WTC11 (cell line): ENCODE measurements at regions not wholly inside any gene's neighbourhood (a gene's known extent, or its start where the extent isn't known, plus 50 kb on each side); places are given as distances from the start of the nearest gene placed in this dataset.

Experiments
- ATAC-seq: fragments of 200-7000 bp; cut with Tn5 transposase; 2 replicates; pipeline ENCODE4 v1.10.0; 2021; ENCODE audit warnings: mild to moderate bottlenecking, moderate library complexity
- CTCF ChIA-PET: fragments of 300-600 bp; sonication (Branson Sonifier 250); formaldehyde crosslinking; loops from one replicate; lab custom pipeline; 2021; ENCODE audit warnings: antibody characterized with exemption; lab: Charles Lee
- POLR2A ChIA-PET: fragments of 350-600 bp; sonication (Branson Sonifier 250); formaldehyde crosslinking; loops from one replicate; lab custom pipeline; 2021; ENCODE audit warnings: antibody characterized with exemption; lab: Charles Lee
- DNase-seq: peaks from one replicate; pipeline ENCODE4 v3.0.0; 2021; ENCODE audit warnings: low spot score
- H3K27ac Mint-ChIP-seq: 2 replicates; pipeline ENCODE4 v1.8.0; 2021; ENCODE audit warnings: mixed read lengths
- H3K27me3 Mint-ChIP-seq: 2 replicates; pipeline ENCODE4 v1.8.0; 2021; ENCODE audit warnings: low read depth, mild to moderate bottlenecking, moderate library complexity, mixed read lengths
- H3K36me3 Mint-ChIP-seq: 2 replicates; pipeline ENCODE4 v1.8.0; 2021; ENCODE audit warnings: mixed read lengths
- H3K4me1 Mint-ChIP-seq: 2 replicates; pipeline ENCODE4 v1.8.0; 2022; ENCODE audit warnings: mixed read lengths
- H3K4me3 Mint-ChIP-seq: 2 replicates; pipeline ENCODE4 v1.8.0; 2021; ENCODE audit warnings: mild to moderate bottlenecking, moderate library complexity, mixed read lengths
- H3K9me3 Mint-ChIP-seq: 2 replicates; pipeline ENCODE4 v1.8.0; 2021; ENCODE audit warnings: mixed read lengths
- ATF1 ChIP-seq: sonication (generic); formaldehyde crosslinking; IDR thresholded peaks from 2 replicates; pipeline ENCODE4 v1.8.1; 2023; ENCODE audit warnings: mild to moderate bottlenecking, moderate library complexity, missing genetic modification reagents
- CBFB ChIP-seq: sonication (generic); formaldehyde crosslinking; IDR thresholded peaks from 2 replicates; pipeline ENCODE4 v1.8.1; 2022; ENCODE audit warnings: mild to moderate bottlenecking, low read depth, missing genetic modification reagents
- FOXJ3 ChIP-seq: sonication (generic); formaldehyde crosslinking; IDR thresholded peaks from 2 replicates; pipeline ENCODE4 v1.9.0; 2021; ENCODE audit warnings: missing genetic modification reagents, mild to moderate bottlenecking, borderline replicate concordance
- JUN ChIP-seq: sonication (generic); formaldehyde crosslinking; IDR thresholded peaks from 2 replicates; pipeline ENCODE4 v1.8.0; 2023; ENCODE audit warnings: mild to moderate bottlenecking, missing genetic modification reagents
- KAT7 ChIP-seq: sonication (generic); formaldehyde crosslinking; IDR thresholded peaks from 2 replicates; pipeline ENCODE4 v1.8.1; 2023; ENCODE audit warnings: missing genetic modification reagents, mild to moderate bottlenecking, borderline replicate concordance
- NFYB ChIP-seq: sonication (generic); formaldehyde crosslinking; conservative IDR thresholded peaks from 2 replicates; pipeline ENCODE4 v1.8.0; 2022; ENCODE audit warnings: low read depth, missing genetic modification reagents
- NR1H2 ChIP-seq: sonication (generic); formaldehyde crosslinking; IDR thresholded peaks from 2 replicates; pipeline ENCODE4 v1.9.0; 2021; ENCODE audit warnings: mild to moderate bottlenecking, moderate library complexity, missing genetic modification reagents
- NR2C2 ChIP-seq: sonication (generic); formaldehyde crosslinking; IDR thresholded peaks from 2 replicates; pipeline ENCODE4 v1.8.0; 2022; ENCODE audit warnings: mild to moderate bottlenecking, missing genetic modification reagents
- OVOL2 ChIP-seq: fragments of 250-450 bp; sonication (Bioruptor Pico); IDR thresholded peaks from 2 replicates; pipeline ENCODE4 v1.9.0; 2021; ENCODE audit warnings: mild to moderate bottlenecking, borderline replicate concordance
- RORB ChIP-seq: fragments of 250-450 bp; sonication (Bioruptor Pico); IDR thresholded peaks from 2 replicates; pipeline ENCODE4 v1.9.0; 2021; ENCODE audit warnings: mild to moderate bottlenecking
- SOX15 ChIP-seq: fragments of 250-450 bp; sonication (Bioruptor Pico); IDR thresholded peaks from 2 replicates; pipeline ENCODE4 v1.9.0; 2021; ENCODE audit warnings: mild to moderate bottlenecking
- SP1 ChIP-seq: sonication (generic); formaldehyde crosslinking; conservative IDR thresholded peaks from 2 replicates; pipeline ENCODE4 v1.8.1; 2022; ENCODE audit warnings: missing genetic modification reagents
- TCF7 ChIP-seq: sonication (generic); formaldehyde crosslinking; IDR thresholded peaks from 2 replicates; pipeline ENCODE4 v1.8.0; 2022; ENCODE audit warnings: mild to moderate bottlenecking, low read depth, missing genetic modification reagents, moderate library complexity
- TP53 ChIP-seq: sonication (generic); formaldehyde crosslinking; IDR thresholded peaks from 2 replicates; pipeline ENCODE4 v1.8.1; 2023; ENCODE audit warnings: mild to moderate bottlenecking, missing genetic modification reagents
- ZNF232 ChIP-seq: sonication (generic); formaldehyde crosslinking; IDR thresholded peaks from 2 replicates; pipeline ENCODE4 v1.8.0; 2022; ENCODE audit warnings: mild to moderate bottlenecking, missing genetic modification reagents
- ZNF416 ChIP-seq: fragments of 250-450 bp; sonication (Bioruptor Pico); IDR thresholded peaks from 2 replicates; pipeline ENCODE4 v1.9.0; 2021; ENCODE audit warnings: mild to moderate bottlenecking, inconsistent platforms
- TF ChIP-seq, protein P1 (sequence below): sonication (generic); formaldehyde crosslinking; IDR thresholded peaks from 2 replicates; pipeline ENCODE4 v1.8.0; 2022; ENCODE audit warnings: mild to moderate bottlenecking, missing genetic modification reagents
- TF ChIP-seq, protein P2 (sequence below): fragments of 250-450 bp; sonication (Bioruptor Pico); IDR thresholded peaks from 2 replicates; pipeline ENCODE4 v1.9.0; 2021; ENCODE audit warnings: moderate library complexity, mild to moderate bottlenecking, inconsistent platforms, borderline replicate concordance
- TF ChIP-seq, protein P3 (sequence below): fragments of 250-450 bp; sonication (Bioruptor Pico); IDR thresholded peaks from 2 replicates; pipeline ENCODE4 v1.8.0; 2021; ENCODE audit warnings: mild to moderate bottlenecking
- TF ChIP-seq, protein P4 (sequence below): sonication (generic); formaldehyde crosslinking; IDR thresholded peaks from 2 replicates; pipeline ENCODE4 v1.8.1; 2022; ENCODE audit warnings: mild to moderate bottlenecking, moderate library complexity, missing genetic modification reagents
- TF ChIP-seq, protein P5 (sequence below): sonication (generic); formaldehyde crosslinking; IDR thresholded peaks from 2 replicates; pipeline ENCODE4 v1.8.1; 2022; ENCODE audit warnings: mild to moderate bottlenecking, missing genetic modification reagents, moderate library complexity, borderline replicate concordance
- TF ChIP-seq, protein P6 (sequence below): sonication (generic); formaldehyde crosslinking; IDR thresholded peaks from 2 replicates; pipeline ENCODE4 v1.8.0; 2022; ENCODE audit warnings: mild to moderate bottlenecking, missing genetic modification reagents
- TF ChIP-seq, protein P7 (sequence below): fragments of 250-450 bp; sonication (Bioruptor Pico); IDR thresholded peaks from 2 replicates; pipeline ENCODE4 v2.1.2; 2022; ENCODE audit warnings: mild to moderate bottlenecking, moderate library complexity
- TF ChIP-seq, protein P8 (sequence below): sonication (generic); formaldehyde crosslinking; IDR thresholded peaks from 2 replicates; pipeline ENCODE4 v1.8.1; 2022; ENCODE audit warnings: low read depth, missing genetic modification reagents, borderline replicate concordance

DNA sequence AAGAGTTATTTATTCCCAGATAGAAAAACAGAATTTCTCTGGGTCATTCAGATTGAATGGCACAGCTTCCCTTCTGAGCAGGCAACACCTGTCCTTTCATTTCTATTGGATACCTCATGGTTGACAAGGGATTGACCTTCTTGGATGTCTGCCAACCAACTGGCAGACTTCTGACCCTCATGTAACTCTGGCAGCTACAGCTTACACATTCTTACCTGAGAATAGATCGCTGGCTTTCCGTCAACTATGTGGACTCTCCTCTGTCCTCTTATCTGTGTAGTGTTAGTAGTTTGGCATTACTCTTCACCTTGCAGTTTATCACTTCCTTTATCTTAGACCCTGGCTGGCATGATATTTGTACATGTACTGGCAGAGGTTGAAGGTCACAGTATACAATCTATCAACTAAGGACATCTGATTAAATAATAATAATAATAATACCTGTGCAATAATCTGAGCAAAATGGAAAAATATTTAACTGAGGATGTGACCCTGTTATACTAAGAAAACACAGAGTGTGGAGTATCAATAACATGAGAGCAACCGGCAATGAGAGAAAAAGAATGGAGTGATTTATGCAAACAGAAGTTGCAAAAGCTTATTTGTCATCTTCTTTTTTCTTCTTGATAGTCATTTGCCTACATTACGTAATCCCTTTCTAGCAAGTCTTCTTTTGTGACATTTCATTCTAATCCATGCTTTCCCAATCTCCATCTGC, 1118.2 kb downstream of the ARAP2 start:
- DNase-seq (no peak), ATAC-seq (no peak)
- Mint-ChIP-seq H3K27ac (no peak overlapping the region), H3K36me3 (no peaks in the 10 kb centered on the region), H3K27me3 (no peaks in the 10 kb centered on the region), H3K4me1 (no peaks in the 10 kb centered on the region), H3K4me3 (no peak overlapping the region), H3K9me3 (peaks cover 8% of the 10 kb centered on the region)
- POLR2A ChIA-PET, result no interaction called here
- TF ChIP-seq ATF1 (CRISPR knock-in tag), result no peak
- TF ChIP-seq, protein P1, sequence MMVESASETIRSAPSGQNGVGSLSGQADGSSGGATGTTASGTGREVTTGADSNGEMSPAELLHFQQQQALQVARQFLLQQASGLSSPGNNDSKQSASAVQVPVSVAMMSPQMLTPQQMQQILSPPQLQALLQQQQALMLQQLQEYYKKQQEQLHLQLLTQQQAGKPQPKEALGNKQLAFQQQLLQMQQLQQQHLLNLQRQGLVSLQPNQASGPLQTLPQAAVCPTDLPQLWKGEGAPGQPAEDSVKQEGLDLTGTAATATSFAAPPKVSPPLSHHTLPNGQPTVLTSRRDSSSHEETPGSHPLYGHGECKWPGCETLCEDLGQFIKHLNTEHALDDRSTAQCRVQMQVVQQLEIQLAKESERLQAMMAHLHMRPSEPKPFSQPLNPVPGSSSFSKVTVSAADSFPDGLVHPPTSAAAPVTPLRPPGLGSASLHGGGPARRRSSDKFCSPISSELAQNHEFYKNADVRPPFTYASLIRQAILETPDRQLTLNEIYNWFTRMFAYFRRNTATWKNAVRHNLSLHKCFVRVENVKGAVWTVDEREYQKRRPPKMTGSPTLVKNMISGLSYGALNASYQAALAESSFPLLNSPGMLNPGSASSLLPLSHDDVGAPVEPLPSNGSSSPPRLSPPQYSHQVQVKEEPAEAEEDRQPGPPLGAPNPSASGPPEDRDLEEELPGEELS (CRISPR knock-in tag), result no peak
- no peak for TF ChIP-seq OVOL2 (CRISPR knock-in tag)
- TF ChIP-seq, protein P2, sequence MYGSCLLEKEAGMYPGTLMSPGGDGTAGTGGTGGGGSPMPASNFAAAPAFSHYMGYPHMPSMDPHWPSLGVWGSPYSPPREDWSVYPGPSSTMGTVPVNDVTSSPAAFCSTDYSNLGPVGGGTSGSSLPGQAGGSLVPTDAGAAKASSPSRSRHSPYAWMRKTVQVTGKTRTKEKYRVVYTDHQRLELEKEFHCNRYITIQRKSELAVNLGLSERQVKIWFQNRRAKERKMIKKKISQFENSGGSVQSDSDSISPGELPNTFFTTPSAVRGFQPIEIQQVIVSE (CRISPR knock-in tag), result no peak
- no peak for TF ChIP-seq KAT7 (CRISPR knock-in tag)
- TF ChIP-seq ZNF232 (CRISPR knock-in tag), result no peak
- TF ChIP-seq SOX15 (CRISPR knock-in tag), result no peak
- TF ChIP-seq NFYB (CRISPR knock-in tag), result no peak
- no peak for TF ChIP-seq CBFB (CRISPR knock-in tag)
- TF ChIP-seq TP53 (CRISPR knock-in tag), result no peak
- TF ChIP-seq, protein P3, sequence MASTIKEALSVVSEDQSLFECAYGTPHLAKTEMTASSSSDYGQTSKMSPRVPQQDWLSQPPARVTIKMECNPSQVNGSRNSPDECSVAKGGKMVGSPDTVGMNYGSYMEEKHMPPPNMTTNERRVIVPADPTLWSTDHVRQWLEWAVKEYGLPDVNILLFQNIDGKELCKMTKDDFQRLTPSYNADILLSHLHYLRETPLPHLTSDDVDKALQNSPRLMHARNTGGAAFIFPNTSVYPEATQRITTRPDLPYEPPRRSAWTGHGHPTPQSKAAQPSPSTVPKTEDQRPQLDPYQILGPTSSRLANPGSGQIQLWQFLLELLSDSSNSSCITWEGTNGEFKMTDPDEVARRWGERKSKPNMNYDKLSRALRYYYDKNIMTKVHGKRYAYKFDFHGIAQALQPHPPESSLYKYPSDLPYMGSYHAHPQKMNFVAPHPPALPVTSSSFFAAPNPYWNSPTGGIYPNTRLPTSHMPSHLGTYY (CRISPR knock-in tag), result no peak
- TF ChIP-seq NR1H2, result no peak
- TF ChIP-seq, protein P4, sequence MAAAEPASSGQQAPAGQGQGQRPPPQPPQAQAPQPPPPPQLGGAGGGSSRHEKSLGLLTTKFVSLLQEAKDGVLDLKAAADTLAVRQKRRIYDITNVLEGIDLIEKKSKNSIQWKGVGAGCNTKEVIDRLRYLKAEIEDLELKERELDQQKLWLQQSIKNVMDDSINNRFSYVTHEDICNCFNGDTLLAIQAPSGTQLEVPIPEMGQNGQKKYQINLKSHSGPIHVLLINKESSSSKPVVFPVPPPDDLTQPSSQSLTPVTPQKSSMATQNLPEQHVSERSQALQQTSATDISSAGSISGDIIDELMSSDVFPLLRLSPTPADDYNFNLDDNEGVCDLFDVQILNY (CRISPR knock-in tag), result no peak
- TF ChIP-seq, protein P5, sequence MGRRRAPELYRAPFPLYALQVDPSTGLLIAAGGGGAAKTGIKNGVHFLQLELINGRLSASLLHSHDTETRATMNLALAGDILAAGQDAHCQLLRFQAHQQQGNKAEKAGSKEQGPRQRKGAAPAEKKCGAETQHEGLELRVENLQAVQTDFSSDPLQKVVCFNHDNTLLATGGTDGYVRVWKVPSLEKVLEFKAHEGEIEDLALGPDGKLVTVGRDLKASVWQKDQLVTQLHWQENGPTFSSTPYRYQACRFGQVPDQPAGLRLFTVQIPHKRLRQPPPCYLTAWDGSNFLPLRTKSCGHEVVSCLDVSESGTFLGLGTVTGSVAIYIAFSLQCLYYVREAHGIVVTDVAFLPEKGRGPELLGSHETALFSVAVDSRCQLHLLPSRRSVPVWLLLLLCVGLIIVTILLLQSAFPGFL (CRISPR knock-in tag), result no peak
- TF ChIP-seq JUN (CRISPR knock-in tag), result no peak
- CTCF ChIA-PET, result no interaction called here

DNA sequence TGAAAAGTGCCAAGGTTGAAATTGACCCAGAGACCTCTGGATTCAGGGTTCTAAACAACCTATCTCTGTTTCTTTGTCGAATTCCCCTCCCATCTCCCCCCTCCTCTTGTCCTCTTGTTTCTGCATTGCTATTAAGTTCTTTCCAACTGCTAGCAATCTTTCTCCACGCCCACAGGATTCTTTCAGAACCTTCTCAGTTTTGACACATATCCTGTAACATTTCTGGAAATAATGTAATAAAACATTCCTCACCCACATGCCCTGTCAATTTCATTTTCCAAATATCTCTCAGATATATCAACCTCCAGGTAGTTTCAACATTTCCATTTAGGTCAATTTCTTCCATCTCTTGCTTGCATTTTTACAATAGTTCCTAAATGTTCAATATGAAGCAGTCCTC, 1105.9 kb downstream of the ARAP2 start:
- peaks cover 11% of the 10 kb centered on the region for H3K36me3 Mint-ChIP-seq
- CTCF ChIA-PET, result no interaction called here
- no peak for DNase-seq
- no peaks in the 10 kb centered on the region for H3K27me3 Mint-ChIP-seq
- no peak overlapping the region for H3K4me3 Mint-ChIP-seq
- peaks cover 46% of the 10 kb centered on the region for H3K9me3 Mint-ChIP-seq
- no peak for ATAC-seq
- POLR2A ChIA-PET, result interaction anchor here (0.9 kb wide), 1 partner anchor 29 kb away, joined by 4 read pairs; no protein-coding TSS in a partner anchor
- H3K27ac Mint-ChIP-seq, result no peak overlapping the region
- no peaks in the 10 kb centered on the region for H3K4me1 Mint-ChIP-seq
- no peak for TF ChIP-seq TCF7
- TF ChIP-seq NR2C2 (CRISPR knock-in tag), result no peak
- no peak for TF ChIP-seq RORB (CRISPR knock-in tag)
- TF ChIP-seq, protein P6, sequence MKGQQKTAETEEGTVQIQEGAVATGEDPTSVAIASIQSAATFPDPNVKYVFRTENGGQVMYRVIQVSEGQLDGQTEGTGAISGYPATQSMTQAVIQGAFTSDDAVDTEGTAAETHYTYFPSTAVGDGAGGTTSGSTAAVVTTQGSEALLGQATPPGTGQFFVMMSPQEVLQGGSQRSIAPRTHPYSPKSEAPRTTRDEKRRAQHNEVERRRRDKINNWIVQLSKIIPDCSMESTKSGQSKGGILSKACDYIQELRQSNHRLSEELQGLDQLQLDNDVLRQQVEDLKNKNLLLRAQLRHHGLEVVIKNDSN (CRISPR knock-in tag), result no peak
- TF ChIP-seq FOXJ3 (CRISPR knock-in tag), result no peak
- TF ChIP-seq, protein P5 (CRISPR knock-in tag), result no peak
- TF ChIP-seq, protein P7, sequence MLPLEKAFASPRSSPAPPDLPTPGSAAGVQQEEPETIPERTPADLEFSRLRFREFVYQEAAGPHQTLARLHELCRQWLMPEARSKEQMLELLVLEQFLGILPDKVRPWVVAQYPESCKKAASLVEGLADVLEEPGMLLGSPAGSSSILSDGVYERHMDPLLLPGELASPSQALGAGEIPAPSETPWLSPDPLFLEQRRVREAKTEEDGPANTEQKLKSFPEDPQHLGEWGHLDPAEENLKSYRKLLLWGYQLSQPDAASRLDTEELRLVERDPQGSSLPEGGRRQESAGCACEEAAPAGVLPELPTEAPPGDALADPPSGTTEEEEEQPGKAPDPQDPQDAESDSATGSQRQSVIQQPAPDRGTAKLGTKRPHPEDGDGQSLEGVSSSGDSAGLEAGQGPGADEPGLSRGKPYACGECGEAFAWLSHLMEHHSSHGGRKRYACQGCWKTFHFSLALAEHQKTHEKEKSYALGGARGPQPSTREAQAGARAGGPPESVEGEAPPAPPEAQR (CRISPR knock-in tag), result no peak
- TF ChIP-seq ZNF416, result no peak
- TF ChIP-seq SOX15 (CRISPR knock-in tag), result no peak
- no peak for TF ChIP-seq SP1
- TF ChIP-seq, protein P8, sequence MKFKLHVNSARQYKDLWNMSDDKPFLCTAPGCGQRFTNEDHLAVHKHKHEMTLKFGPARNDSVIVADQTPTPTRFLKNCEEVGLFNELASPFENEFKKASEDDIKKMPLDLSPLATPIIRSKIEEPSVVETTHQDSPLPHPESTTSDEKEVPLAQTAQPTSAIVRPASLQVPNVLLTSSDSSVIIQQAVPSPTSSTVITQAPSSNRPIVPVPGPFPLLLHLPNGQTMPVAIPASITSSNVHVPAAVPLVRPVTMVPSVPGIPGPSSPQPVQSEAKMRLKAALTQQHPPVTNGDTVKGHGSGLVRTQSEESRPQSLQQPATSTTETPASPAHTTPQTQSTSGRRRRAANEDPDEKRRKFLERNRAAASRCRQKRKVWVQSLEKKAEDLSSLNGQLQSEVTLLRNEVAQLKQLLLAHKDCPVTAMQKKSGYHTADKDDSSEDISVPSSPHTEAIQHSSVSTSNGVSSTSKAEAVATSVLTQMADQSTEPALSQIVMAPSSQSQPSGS, result no peak
